HepG2 (cell line): ENCODE measurements at regions not wholly inside any gene's neighbourhood (a gene's known extent, or its start where the extent isn't known, plus 50 kb on each side); places are given as distances from the start of the nearest gene placed in this dataset.

ENCODE experiments used
- ATAC-seq: fragments of 200-7000 bp; cut with Tn5 transposase; 3 replicates; pipeline ENCODE4 v1.9.1; 2020; ENCODE audit warnings: mild to moderate bottlenecking, moderate library complexity
- BruUV-seq: library from RNA; stranded (reverse); fragments of 400-500 nt; replicated peaks from 2 replicates; lab custom pipeline; 2021; lab: Mats Ljungman, UMichigan
- CTCF ChIA-PET: fragments of 300-600 bp; formaldehyde crosslinking; extraction: SDS; loops from one replicate; lab custom pipeline; 2021; ENCODE audit warnings: low total read pairs, inconsistent platforms, low intra/inter-chr PET ratio; lab: Yijun Ruan, JAX
- POLR2A ChIA-PET: fragments of 350-600 bp; sonication (Branson Sonifier 250); formaldehyde crosslinking; loops from one replicate; lab custom pipeline; 2020; ENCODE audit warnings: antibody characterized with exemption, inconsistent platforms; lab: Yijun Ruan, JAX
- DNase-seq: peaks from one replicate; pipeline ENCODE4 v3.0.0-alpha.2; 2015; ENCODE audit warnings: low spot score
- FAIRE-seq: peaks from 3 replicates; lab custom pipeline; 2011; peaks lifted over from hg19 to GRCh38; lab: Jason Lieb, UNC
- H2AFZ ChIP-seq: one replicate; pipeline ENCODE4 v1.6.1; 2011; ENCODE audit warnings: low read length, inconsistent platforms
- H3K27ac ChIP-seq: fragments of 300-600 bp; 3 replicates; pipeline ENCODE4 v1.8.0; 2011; ENCODE audit warnings: mixed run types, mild to moderate bottlenecking, mixed read lengths, low read length, inconsistent platforms; ENCODE audit not compliant: insufficient read depth; ENCODE audit errors: extremely low read length
- H3K27me3 ChIP-seq, 2 experiments: fragments of 200-600 bp in 1 of 2; 2 replicates in 1 of 2; 3 replicates in 1 of 2; pipeline versions ENCODE4 v1.6.0 to v1.8.0; 2011; ENCODE audit warnings: low read length in 2 of 2, mild to moderate bottlenecking in 2 of 2, moderate library complexity in 2 of 2, inconsistent platforms in 1 of 2; ENCODE audit not compliant: insufficient read depth in 2 of 2, control insufficient read depth in 1 of 2
- H3K36me3 ChIP-seq, 2 experiments: fragments of 200-600 bp in 1 of 2; replicated peaks in 1 of 2; 2 replicates in 1 of 2; 3 replicates in 1 of 2; pipeline versions ENCODE4 v1.5.1 to v1.8.0; 2011; ENCODE audit warnings: low read length in 2 of 2, inconsistent platforms in 1 of 2; ENCODE audit not compliant: insufficient read depth in 2 of 2, control insufficient read depth in 1 of 2
- H3K4me1 ChIP-seq: 2 replicates; pipeline ENCODE4 v1.5.1; 2012; ENCODE audit warnings: low read length, inconsistent platforms; ENCODE audit not compliant: insufficient read depth
- H3K4me2 ChIP-seq: 2 replicates; pipeline ENCODE4 v1.6.0; 2011; ENCODE audit warnings: low read depth, low read length, inconsistent platforms
- H3K4me3 ChIP-seq, 3 experiments: fragments of 200-600 bp in 1 of 3; sonication (generic), shearing (Covaris generic) in 1 of 3; replicated peaks in 1 of 3; 2 replicates each; pipeline ENCODE4 v1.5.1; 2011 to 2016; ENCODE audit warnings: low read length in 3 of 3, inconsistent platforms in 2 of 3, low read depth in 2 of 3, mild to moderate bottlenecking in 2 of 3, control low read depth in 1 of 3, mixed read lengths in 1 of 3; ENCODE audit not compliant: insufficient read depth in 1 of 3
- H3K79me2 ChIP-seq: one replicate; pipeline ENCODE4 v1.6.1; 2011; ENCODE audit warnings: low read length, inconsistent platforms; ENCODE audit not compliant: insufficient read depth
- H3K9ac ChIP-seq: 2 replicates; pipeline ENCODE4 v1.6.0; 2011; ENCODE audit warnings: mild to moderate bottlenecking, low read depth, low read length, inconsistent platforms; ENCODE audit not compliant: insufficient read depth
- H3K9me3 ChIP-seq: 2 replicates; pipeline ENCODE4 v1.5.1; 2012; ENCODE audit warnings: mild to moderate bottlenecking, low read length
- H4K20me1 ChIP-seq: 2 replicates; pipeline ENCODE4 v1.6.0; 2011; ENCODE audit warnings: inconsistent platforms, mild to moderate bottlenecking, low read length, moderate library complexity; ENCODE audit not compliant: insufficient read depth
- BRF2 ChIP-seq: sonication (generic); formaldehyde crosslinking; IDR thresholded peaks from 2 replicates; pipeline ENCODE4 v1.8.1; 2022; ENCODE audit warnings: mild to moderate bottlenecking, missing genetic modification reagents
- CBX5 ChIP-seq: sonication (generic); formaldehyde crosslinking; IDR thresholded peaks from 2 replicates; pipeline ENCODE4 v1.4.0; 2020; ENCODE audit warnings: missing genetic modification reagents, borderline replicate concordance
- FOSL1 ChIP-seq: sonication (generic); formaldehyde crosslinking; IDR thresholded peaks from 2 replicates; pipeline ENCODE4 v1.9.0; 2021; ENCODE audit warnings: missing genetic modification reagents, borderline replicate concordance
- KLF13 ChIP-seq: sonication (generic); formaldehyde crosslinking; IDR thresholded peaks from 2 replicates; pipeline ENCODE4 v1.4.0; 2020; ENCODE audit warnings: mild to moderate bottlenecking, missing genetic modification reagents
- MAF1 ChIP-seq: sonication (generic); formaldehyde crosslinking; IDR thresholded peaks from 2 replicates; pipeline ENCODE4 v1.5.0; 2020; ENCODE audit warnings: missing genetic modification reagents, borderline replicate concordance
- NFATC3 ChIP-seq: sonication (generic); formaldehyde crosslinking; IDR thresholded peaks from 2 replicates; pipeline ENCODE4 v1.5.1; 2020; ENCODE audit warnings: mild to moderate bottlenecking, missing genetic modification reagents
- NFIC ChIP-seq: IDR thresholded peaks from 2 replicates; pipeline ENCODE4 v1.6.1; 2012; ENCODE audit warnings: mild to moderate bottlenecking, low read length, inconsistent platforms
- NFYC ChIP-seq: IDR thresholded peaks from 2 replicates; pipeline ENCODE4 v1.6.1; 2016; ENCODE audit warnings: missing genetic modification reagents, missing compliant biosample characterization
- RXRB ChIP-seq: IDR thresholded peaks from 2 replicates; pipeline ENCODE4 v1.6.1; 2016; ENCODE audit warnings: borderline replicate concordance, missing genetic modification reagents, missing compliant biosample characterization
- SAP130 ChIP-seq: IDR thresholded peaks from 2 replicates; pipeline ENCODE4 v1.6.1; 2016; ENCODE audit warnings: low read depth
- TBX3 ChIP-seq: fragments of 450-650 bp; IDR thresholded peaks from 2 replicates; pipeline ENCODE4 v1.6.1; 2017; ENCODE audit warnings: antibody characterized with exemption, mild to moderate bottlenecking, inconsistent platforms, borderline replicate concordance
- TOPORS ChIP-seq: sonication (generic); formaldehyde crosslinking; IDR thresholded peaks from 2 replicates; pipeline ENCODE4 v1.8.0; 2023; ENCODE audit warnings: mild to moderate bottlenecking, missing genetic modification reagents
- ZMYM3 ChIP-seq: sonication (generic); formaldehyde crosslinking; IDR thresholded peaks from 2 replicates; pipeline ENCODE4 v1.5.1; 2020; ENCODE audit warnings: mild to moderate bottlenecking, missing genetic modification reagents
- ZNF17 ChIP-seq: sonication (generic); formaldehyde crosslinking; IDR thresholded peaks from 2 replicates; pipeline ENCODE4 v1.5.0; 2020; ENCODE audit warnings: mild to moderate bottlenecking, missing genetic modification reagents
- ZNF253 ChIP-seq: sonication (generic); formaldehyde crosslinking; IDR thresholded peaks from 2 replicates; pipeline ENCODE4 v1.8.0; 2022; ENCODE audit warnings: mild to moderate bottlenecking, missing genetic modification reagents, borderline replicate concordance
- WGBS: methylation state at CpG from one replicate; pipeline ENCODE4 v1.1.6; 2017; ENCODE audit warnings: low lambda C conversion rate; 5-methylcytosine and 5-hydroxymethylcytosine counted together
- in situ Hi-C: cut with HindIII; loops from 2 replicates; pipeline ENCODE4 v1.10.0; 2017; ENCODE audit warnings: low pct_unique_long_range_greater_than_20kb; ENCODE audit not compliant: extremely low pct_ligation_motif_present
- intact Hi-C: fragments of 100-400 bp; cut with micrococcal nuclease; formaldehyde crosslinking; loops from one replicate; pipeline ENCODE4 v1.10.0; 2022; ENCODE audit not compliant: unreplicated experiment
- TF ChIP-seq, protein P1 (sequence below): sonication (generic); formaldehyde crosslinking; IDR thresholded peaks from 2 replicates; pipeline ENCODE4 v1.4.0; 2020; ENCODE audit warnings: missing genetic modification reagents

GRCh38 chr6:71672876-71673275, 213.5 kb upstream of the RIMS1 start:
- Histone ChIP-seq H3K4me3 (no peak overlapping the region), H3K4me2 (no peak overlapping the region), H2AFZ (no peak overlapping the region), H3K27me3 (no peaks in the 10 kb centered on the region), H3K9me3 (no peaks in the 10 kb centered on the region), H3K36me3 (no peaks in the 10 kb centered on the region), H3K9ac (no peak overlapping the region), H3K27ac (no peak overlapping the region), H3K4me1 (no peaks in the 10 kb centered on the region), H3K79me2 (no peaks in the 10 kb centered on the region), H4K20me1 (no peaks in the 10 kb centered on the region)
- no peak for ATAC-seq
- TF ChIP-seq ZNF253 (CRISPR knock-in tag) (no peak), NFYC (no peak), RXRB (CRISPR knock-in tag) (no peak), KLF13 (CRISPR knock-in tag) (no peak)
- no peak for DNase-seq
- no TSS peak for BruUV-seq
- in situ Hi-C loops: no loop called here
- 0% methylated on average over 2 of the region's 2 CpGs for whole genome bisulfite sequencing
- FAIRE-seq: no peak
- intact Hi-C loops: no loop called here
- POLR2A ChIA-PET: no interaction called here
- CTCF ChIA-PET: no interaction called here

- Histone ChIP-seq H3K79me2 (no peaks in the 10 kb centered on the region), H4K20me1 (no peaks in the 10 kb centered on the region), H3K9me3 (no peaks in the 10 kb centered on the region), H3K9ac (no peak overlapping the region), H3K4me2 (no peak overlapping the region), H2AFZ (no peak overlapping the region), H3K4me3 (no peak overlapping the region), H3K27me3 (no peaks in the 10 kb centered on the region), H3K36me3 (no peaks in the 10 kb centered on the region), H3K4me1 (no peaks in the 10 kb centered on the region), H3K27ac (no peak overlapping the region)
- ChIA-PET POLR2A (no interaction called here), CTCF (no interaction called here)
- no peak for FAIRE-seq
- in situ Hi-C loops: no loop called here
- BruUV-seq: no TSS peak
- no peak for ATAC-seq
- TF ChIP-seq ZNF17: no peak
- TF ChIP-seq NFIC: no peak
- TF ChIP-seq FOSL1: no peak
- no peak for TF ChIP-seq NFATC3 (CRISPR knock-in tag)
- no peak for TF ChIP-seq ZMYM3
- no peak for TF ChIP-seq CBX5 (CRISPR knock-in tag)
- TF ChIP-seq TOPORS: no peak
- TF ChIP-seq BRF2 (CRISPR knock-in tag): no peak
- TF ChIP-seq, protein P1, sequence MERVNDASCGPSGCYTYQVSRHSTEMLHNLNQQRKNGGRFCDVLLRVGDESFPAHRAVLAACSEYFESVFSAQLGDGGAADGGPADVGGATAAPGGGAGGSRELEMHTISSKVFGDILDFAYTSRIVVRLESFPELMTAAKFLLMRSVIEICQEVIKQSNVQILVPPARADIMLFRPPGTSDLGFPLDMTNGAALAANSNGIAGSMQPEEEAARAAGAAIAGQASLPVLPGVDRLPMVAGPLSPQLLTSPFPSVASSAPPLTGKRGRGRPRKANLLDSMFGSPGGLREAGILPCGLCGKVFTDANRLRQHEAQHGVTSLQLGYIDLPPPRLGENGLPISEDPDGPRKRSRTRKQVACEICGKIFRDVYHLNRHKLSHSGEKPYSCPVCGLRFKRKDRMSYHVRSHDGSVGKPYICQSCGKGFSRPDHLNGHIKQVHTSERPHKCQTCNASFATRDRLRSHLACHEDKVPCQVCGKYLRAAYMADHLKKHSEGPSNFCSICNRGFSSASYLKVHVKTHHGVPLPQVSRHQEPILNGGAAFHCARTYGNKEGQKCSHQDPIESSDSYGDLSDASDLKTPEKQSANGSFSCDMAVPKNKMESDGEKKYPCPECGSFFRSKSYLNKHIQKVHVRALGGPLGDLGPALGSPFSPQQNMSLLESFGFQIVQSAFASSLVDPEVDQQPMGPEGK (CRISPR knock-in tag): no peak
- TF ChIP-seq MAF1: no peak
- TF ChIP-seq TBX3: no peak
- no peak for TF ChIP-seq SAP130 (CRISPR knock-in tag)
- intact Hi-C loops: no loop called here
- 0% methylated on average over 1 of the region's 1 CpG for WGBS
- no peak for DNase-seq
Measured at GRCh38 chr6:71675386-71675785, 211.0 kb upstream of the RIMS1 start.
